ENCODE measurements at regions not wholly inside any gene's neighbourhood (a gene's known extent, or its start where the extent isn't known, plus 50 kb on each side); places are given as distances from the start of the nearest gene placed in this dataset.

GRCh38 chr6:155883334-155883731, 427.7 kb upstream of the NOX3 start:
- TF ChIP-seq GLIS3 (CRISPR knock-in tag; IDR thresholded peaks at IDR 0.05) (no peak), ZC3H10 (CRISPR knock-in tag; IDR thresholded peaks at IDR 0.05) (no peak), BACH2 (CRISPR knock-in tag; IDR thresholded peaks at IDR 0.05; ENCODE audit: borderline replicate concordance) (no peak), ESRRG (CRISPR knock-in tag; IDR thresholded peaks at IDR 0.05) (no peak), PATZ1 (CRISPR knock-in tag; IDR thresholded peaks at IDR 0.05; ENCODE audit: borderline replicate concordance) (no peak), TOX (CRISPR knock-in tag; IDR thresholded peaks at IDR 0.05; ENCODE audit: borderline replicate concordance) (no peak), ZFP3 (CRISPR knock-in tag; IDR thresholded peaks at IDR 0.05) (no peak), TCF4 (CRISPR knock-in tag; IDR thresholded peaks at IDR 0.05; ENCODE audit: borderline replicate concordance) (no peak), ARNTL (CRISPR knock-in tag; IDR thresholded peaks at IDR 0.05; ENCODE audit: borderline replicate concordance, low read depth) (no peak), ZFP30 (CRISPR knock-in tag; IDR thresholded peaks at IDR 0.05) (no peak), ZNF8 (CRISPR knock-in tag; IDR thresholded peaks at IDR 0.05) (no peak), PPARA (CRISPR knock-in tag; IDR thresholded peaks at IDR 0.05; ENCODE audit: borderline replicate concordance) (no peak), TSHZ2 (CRISPR knock-in tag; IDR thresholded peaks at IDR 0.05) (no peak), SNAI2 (CRISPR knock-in tag; IDR thresholded peaks at IDR 0.05) (no peak), CSDC2 (CRISPR knock-in tag; IDR thresholded peaks at IDR 0.05) (no peak), ZNF70 (CRISPR knock-in tag; IDR thresholded peaks at IDR 0.05) (no peak), ZNF565 (CRISPR knock-in tag; conservative IDR thresholded peaks at IDR 0.05; ENCODE audit: low read depth) (no peak)
- peak; percentile 32; the same call in 1 of the 3 replicates for ATAC-seq

GRCh38 chr6:155882527-155883333, 427.1 kb upstream of the NOX3 start:
- TF ChIP-seq TCF4 (CRISPR knock-in tag; IDR thresholded peaks at IDR 0.05; ENCODE audit: borderline replicate concordance), result no peak
- TF ChIP-seq ZFP30 (CRISPR knock-in tag; IDR thresholded peaks at IDR 0.05), result no peak
- no peak for TF ChIP-seq CSDC2 (CRISPR knock-in tag; IDR thresholded peaks at IDR 0.05)
- no peak for TF ChIP-seq ZC3H10 (CRISPR knock-in tag; IDR thresholded peaks at IDR 0.05)
- TF ChIP-seq CSRNP3 (CRISPR knock-in tag; IDR thresholded peaks at IDR 0.05), result no peak
- TF ChIP-seq BACH2 (CRISPR knock-in tag; IDR thresholded peaks at IDR 0.05; ENCODE audit: borderline replicate concordance), result no peak
- TF ChIP-seq PATZ1 (CRISPR knock-in tag; IDR thresholded peaks at IDR 0.05; ENCODE audit: borderline replicate concordance), result no peak
- TF ChIP-seq PPARA (CRISPR knock-in tag; IDR thresholded peaks at IDR 0.05; ENCODE audit: borderline replicate concordance), result no peak
- TF ChIP-seq CREB5 (CRISPR knock-in tag; IDR thresholded peaks at IDR 0.05; ENCODE audit: low read depth), result no peak
- TF ChIP-seq TSHZ2 (CRISPR knock-in tag; IDR thresholded peaks at IDR 0.05), result no peak
- no peak for TF ChIP-seq OSR1 (CRISPR knock-in tag; IDR thresholded peaks at IDR 0.05)
- no peak for TF ChIP-seq RARB (CRISPR knock-in tag; IDR thresholded peaks at IDR 0.05)
- TF ChIP-seq ZNF70 (CRISPR knock-in tag; IDR thresholded peaks at IDR 0.05), result no peak
- TF ChIP-seq ZFP3 (CRISPR knock-in tag; IDR thresholded peaks at IDR 0.05), result no peak
- TF ChIP-seq ISL1 (CRISPR knock-in tag; IDR thresholded peaks at IDR 0.05), result no peak
- no peak for TF ChIP-seq ARNTL (CRISPR knock-in tag; IDR thresholded peaks at IDR 0.05; ENCODE audit: borderline replicate concordance, low read depth)
- ATAC-seq, result peak; percentile 26; the same call in 2 of the 3 replicates
